ENCODE measurements at regions not wholly inside any gene's neighbourhood (a gene's known extent, or its start where the extent isn't known, plus 50 kb on each side); places are given as distances from the start of the nearest gene placed in this dataset.

DNA sequence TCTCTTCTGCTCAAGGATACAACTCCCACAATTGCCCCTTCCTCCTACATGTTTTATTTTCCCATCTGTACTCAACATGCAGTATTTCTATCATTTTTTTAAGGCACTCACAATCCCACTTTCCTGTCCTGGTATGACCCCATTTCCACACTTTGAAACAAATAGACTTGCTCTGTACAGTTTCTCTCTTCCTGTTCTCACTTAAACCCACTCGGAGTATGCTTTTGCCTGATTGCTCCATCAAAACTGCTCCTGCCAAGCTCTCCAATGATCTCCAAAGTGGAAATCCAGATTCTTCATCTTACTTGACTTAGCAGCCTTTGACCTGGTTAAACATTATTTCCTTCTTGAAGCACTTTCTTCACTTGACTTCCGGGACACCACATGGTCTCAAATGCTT is 384.5 kb downstream of the SEC23A start:
- TF ChIP-seq, protein P1, sequence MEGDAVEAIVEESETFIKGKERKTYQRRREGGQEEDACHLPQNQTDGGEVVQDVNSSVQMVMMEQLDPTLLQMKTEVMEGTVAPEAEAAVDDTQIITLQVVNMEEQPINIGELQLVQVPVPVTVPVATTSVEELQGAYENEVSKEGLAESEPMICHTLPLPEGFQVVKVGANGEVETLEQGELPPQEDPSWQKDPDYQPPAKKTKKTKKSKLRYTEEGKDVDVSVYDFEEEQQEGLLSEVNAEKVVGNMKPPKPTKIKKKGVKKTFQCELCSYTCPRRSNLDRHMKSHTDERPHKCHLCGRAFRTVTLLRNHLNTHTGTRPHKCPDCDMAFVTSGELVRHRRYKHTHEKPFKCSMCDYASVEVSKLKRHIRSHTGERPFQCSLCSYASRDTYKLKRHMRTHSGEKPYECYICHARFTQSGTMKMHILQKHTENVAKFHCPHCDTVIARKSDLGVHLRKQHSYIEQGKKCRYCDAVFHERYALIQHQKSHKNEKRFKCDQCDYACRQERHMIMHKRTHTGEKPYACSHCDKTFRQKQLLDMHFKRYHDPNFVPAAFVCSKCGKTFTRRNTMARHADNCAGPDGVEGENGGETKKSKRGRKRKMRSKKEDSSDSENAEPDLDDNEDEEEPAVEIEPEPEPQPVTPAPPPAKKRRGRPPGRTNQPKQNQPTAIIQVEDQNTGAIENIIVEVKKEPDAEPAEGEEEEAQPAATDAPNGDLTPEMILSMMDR (IDR thresholded peaks at IDR 0.05): no peak
- TF ChIP-seq POLR2A (IDR thresholded peaks at IDR 0.05): no peak

All from body of pancreas (tissue), 4 donors.